NB4 (cell line): ENCODE measurements at regions not wholly inside any gene's neighbourhood (a gene's known extent, or its start where the extent isn't known, plus 50 kb on each side); places are given as distances from the start of the nearest gene placed in this dataset.
"Not testable (repeated sequence)": the region's sequence is repeated elsewhere in the genome, so short reads cannot be mapped to it uniquely, and the experiment has no call there.

ENCODE experiments used
- DNase-seq: peaks from one replicate; pipeline ENCODE4 v3.0.0; 2010; ENCODE audit warnings: low read depth
- H3K4me3 ChIP-seq: one replicate; pipeline ENCODE4 v1.5.1; 2011; ENCODE audit warnings: mild to moderate bottlenecking, low read depth, low read length, moderate library complexity
- CTCF ChIP-seq: IDR thresholded peaks from one replicate; pipeline ENCODE4 v1.5.1; 2012; ENCODE audit warnings: low read depth, low read length
- MYC ChIP-seq: IDR thresholded peaks from 2 replicates; pipeline ENCODE4 v1.6.1; 2011; ENCODE audit warnings: low read depth, low read length
- POLR2A ChIP-seq: IDR thresholded peaks from 2 replicates; pipeline ENCODE4 v1.6.1; 2011; ENCODE audit warnings: mild to moderate bottlenecking; ENCODE audit not compliant: insufficient read length; ENCODE audit errors: extremely low read depth
- TF ChIP-seq, protein P1 (sequence below): IDR thresholded peaks from 2 replicates; pipeline ENCODE4 v1.6.1; 2011; ENCODE audit warnings: low read depth, low read length

DNA sequence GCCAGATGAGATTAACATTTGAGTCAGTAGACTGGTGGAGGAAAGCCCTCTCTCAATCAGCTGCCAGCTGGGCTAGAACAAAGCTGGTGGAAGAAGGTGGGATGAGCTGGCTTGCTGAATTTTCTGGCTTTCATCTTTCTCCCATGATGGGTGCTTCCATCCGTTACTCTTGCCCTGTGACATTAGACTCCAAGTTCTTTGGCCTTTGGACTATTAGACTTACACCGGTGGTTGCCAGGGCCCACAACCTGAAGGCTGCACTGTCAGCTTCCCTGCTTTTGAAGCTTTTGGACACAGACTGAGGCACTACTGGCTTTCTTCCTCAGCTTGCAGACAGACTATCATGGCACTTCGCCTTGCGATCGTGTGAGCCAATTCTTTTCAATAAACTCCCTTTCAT lies 642.7 kb downstream of the TAF11L14 start:
- H3K4me3 ChIP-seq: no peak overlapping the region
- no peak for TF ChIP-seq POLR2A
- TF ChIP-seq MYC: no peak
- TF ChIP-seq CTCF: no peak
- TF ChIP-seq, protein P1, sequence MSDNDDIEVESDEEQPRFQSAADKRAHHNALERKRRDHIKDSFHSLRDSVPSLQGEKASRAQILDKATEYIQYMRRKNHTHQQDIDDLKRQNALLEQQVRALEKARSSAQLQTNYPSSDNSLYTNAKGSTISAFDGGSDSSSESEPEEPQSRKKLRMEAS: no peak
- no peak for DNase-seq

- DNase-seq: peak; percentile 56
- no peak for TF ChIP-seq MYC
- TF ChIP-seq, protein P1: peak; percentile 30; the same call in 1 of the 2 replicates
- peak; percentile 47 for TF ChIP-seq CTCF
- H3K4me3 ChIP-seq: no peak overlapping the region
These were observed 647.8 kb downstream of the TAF11L14 start for GRCh38 chr5:18281947-18282581.

- no peak for DNase-seq
- no peak overlapping the region for H3K4me3 ChIP-seq
- no peak for TF ChIP-seq CTCF
- TF ChIP-seq POLR2A: no peak
- TF ChIP-seq, protein P1: no peak
- no peak for TF ChIP-seq MYC
These were observed 651.0 kb downstream of the TAF11L14 start for GRCh38 chr5:18285257-18285656.

GRCh38 chr5:18292146-18292545 lies 657.9 kb downstream of the TAF11L14 start:
- H3K4me3 ChIP-seq: no peak overlapping the region
- DNase-seq: no peak
- TF ChIP-seq, protein P1: no peak
- no peak for TF ChIP-seq POLR2A
- TF ChIP-seq MYC: no peak
- TF ChIP-seq CTCF: no peak

DNA sequence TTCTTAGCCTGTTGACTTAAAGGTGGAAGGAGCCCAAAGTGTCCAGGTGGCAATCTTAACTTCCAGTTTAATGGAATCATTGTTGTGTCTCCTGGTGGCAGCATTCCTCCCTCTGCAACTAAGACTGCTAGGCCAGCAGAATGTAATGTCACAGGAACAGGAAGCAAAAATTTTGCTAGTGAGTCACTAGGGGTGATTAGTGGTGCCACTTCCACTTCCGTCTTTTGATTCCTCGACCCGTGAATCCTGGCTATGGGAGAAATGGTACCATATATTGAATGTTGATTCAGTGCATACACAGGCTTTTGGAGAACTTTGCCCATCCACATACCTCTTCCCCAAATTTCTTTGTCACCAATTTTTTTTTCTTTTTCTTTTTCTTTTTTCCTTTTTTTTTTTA lies 661.4 kb downstream of the TAF11L14 start:
- not testable (repeated sequence) for H3K4me3 ChIP-seq, DNase-seq

GRCh38 chr5:18299166-18299565 lies 664.9 kb downstream of the TAF11L14 start:
- DNase-seq: peak; percentile 14
- no peak for TF ChIP-seq POLR2A
- no peak for TF ChIP-seq CTCF
- no peak for TF ChIP-seq MYC
- TF ChIP-seq, protein P1: no peak
- H3K4me3 ChIP-seq: no peak overlapping the region
